ENCODE measurements at regions not wholly inside any gene's neighbourhood (a gene's known extent, or its start where the extent isn't known, plus 50 kb on each side); places are given as distances from the start of the nearest gene placed in this dataset.

- TF ChIP-seq CTCF (IDR thresholded peaks at IDR 0.05; ENCODE audit: low read depth, low read length): no peak
- no peak overlapping the region for H3K4me3 ChIP-seq (ENCODE audit: low read depth, low read length)
Observed at GRCh38 chr4:24372341-24372740, 212.0 kb downstream of the DHX15 start.

GRCh38 chr4:24370421-24370820 lies 213.9 kb downstream of the DHX15 start:
- TF ChIP-seq CTCF (IDR thresholded peaks at IDR 0.05; ENCODE audit: low read depth, low read length): no peak

GRCh38 chr4:24369507-24370029 lies 214.8 kb downstream of the DHX15 start:
- no peak overlapping the region for H3K4me3 ChIP-seq (ENCODE audit: low read depth, low read length)
- TF ChIP-seq CTCF (IDR thresholded peaks at IDR 0.05; ENCODE audit: low read depth, low read length): no peak

More at GRCh38 chr4:24370421-24370820, 213.9 kb downstream of the DHX15 start:
- H3K4me3 ChIP-seq (ENCODE audit: low read depth, low read length): no peak overlapping the region

- no peak for TF ChIP-seq CTCF (IDR thresholded peaks at IDR 0.05; ENCODE audit: low read depth, low read length)
- H3K4me3 ChIP-seq (ENCODE audit: low read depth, low read length): no peak overlapping the region
Observed at GRCh38 chr4:24368801-24369200, 215.6 kb downstream of the DHX15 start.

- no peak overlapping the region for H3K4me3 ChIP-seq (ENCODE audit: low read depth, low read length)
- TF ChIP-seq CTCF (IDR thresholded peaks at IDR 0.05; ENCODE audit: low read depth, low read length): no peak
Observed at GRCh38 chr4:24364852-24365251, 219.5 kb downstream of the DHX15 start.

GRCh38 chr4:24364249-24364648 lies 220.1 kb downstream of the DHX15 start:
- no peak overlapping the region for H3K4me3 ChIP-seq (ENCODE audit: low read depth, low read length)
- no peak for TF ChIP-seq CTCF (IDR thresholded peaks at IDR 0.05; ENCODE audit: low read depth, low read length)

- no peak for TF ChIP-seq CTCF (IDR thresholded peaks at IDR 0.05; ENCODE audit: low read depth, low read length)
Observed at GRCh38 chr4:24363751-24364150, 220.6 kb downstream of the DHX15 start.

More at GRCh38 chr4:24363751-24364150, 220.6 kb downstream of the DHX15 start:
- no peak overlapping the region for H3K4me3 ChIP-seq (ENCODE audit: low read depth, low read length)
